Fibroblast of lung (primary cell): ENCODE measurements at regions not wholly inside any gene's neighbourhood (a gene's known extent, or its start where the extent isn't known, plus 50 kb on each side); places are given as distances from the start of the nearest gene placed in this dataset.

Experiments
- DNase-seq, 2 donors: peaks; one replicate each; pipeline versions ENCODE4 v3.0.0 to v3.0.0-alpha.2; 2010; ENCODE audit warnings: low read depth in 2 of 2
- H2AFZ ChIP-seq: 2 replicates; pipeline ENCODE4 v1.5.1; 2012; ENCODE audit warnings: low read length, control low read depth, inconsistent platforms
- H3K27ac ChIP-seq: 2 replicates; pipeline ENCODE4 v1.5.1; 2011; ENCODE audit warnings: low read length, control low read depth; ENCODE audit not compliant: insufficient read depth
- H3K27me3 ChIP-seq: 2 replicates; pipeline ENCODE4 v1.5.1; 2011; ENCODE audit warnings: mild to moderate bottlenecking, low read length; ENCODE audit not compliant: control insufficient read depth, insufficient read depth
- H3K36me3 ChIP-seq: 2 replicates; pipeline ENCODE4 v1.5.1; 2011; ENCODE audit warnings: low read length; ENCODE audit not compliant: control insufficient read depth, insufficient read depth
- H3K4me1 ChIP-seq: 2 replicates; pipeline ENCODE4 v1.5.1; 2011; ENCODE audit warnings: low read length; ENCODE audit not compliant: control insufficient read depth, insufficient read depth; ENCODE audit errors: extremely low read depth
- H3K4me2 ChIP-seq: 2 replicates; pipeline ENCODE4 v1.5.1; 2011; ENCODE audit warnings: low read length, control low read depth; ENCODE audit not compliant: insufficient read depth; ENCODE audit errors: extremely low read depth
- H3K4me3 ChIP-seq, 4 experiments: fragments of 200-600 bp in 1 of 4; sonication (generic) in 1 of 4; replicated peaks in 1 of 4; 2 replicates each; pipeline ENCODE4 v1.5.1; 2011 to 2016; ENCODE audit warnings: low read length in 4 of 4, low read depth in 3 of 4, mild to moderate bottlenecking in 3 of 4, control low read depth in 2 of 4, inconsistent platforms in 1 of 4, mixed read lengths in 1 of 4; ENCODE audit not compliant: insufficient read depth in 1 of 4; ENCODE audit errors: control extremely low read depth in 1 of 4
- H3K79me2 ChIP-seq: 2 replicates; pipeline ENCODE4 v1.5.1; 2012; ENCODE audit warnings: mild to moderate bottlenecking, low read length, inconsistent platforms; ENCODE audit not compliant: control insufficient read depth, insufficient read depth
- H3K9ac ChIP-seq: 2 replicates; pipeline ENCODE4 v1.5.1; 2011; ENCODE audit warnings: mild to moderate bottlenecking, low read length, control low read depth; ENCODE audit not compliant: insufficient read depth
- H3K9me3 ChIP-seq: 2 replicates; pipeline ENCODE4 v1.5.1; 2012; ENCODE audit warnings: low read depth, low read length; ENCODE audit not compliant: control insufficient read depth, insufficient read depth
- H4K20me1 ChIP-seq: 2 replicates; pipeline ENCODE4 v1.5.1; 2011; ENCODE audit warnings: low read length; ENCODE audit not compliant: control insufficient read depth, insufficient read depth; ENCODE audit errors: extremely low read depth
- EZH2 ChIP-seq: IDR thresholded peaks from 2 replicates; pipeline ENCODE4 v1.5.1; 2012; ENCODE audit warnings: low read length, control low read depth, mild to moderate bottlenecking; ENCODE audit errors: missing control alignments
- TF ChIP-seq, protein P1 (sequence below), 2 donors: IDR thresholded peaks in 1 of 2; conservative IDR thresholded peaks in 1 of 2; 1 replicate in 1 of 2; 2 replicates in 1 of 2; pipeline ENCODE4 v1.5.1; 2011 to 2012; ENCODE audit warnings: low read length in 2 of 2, control low read depth in 1 of 2, inconsistent platforms in 1 of 2, low read depth in 1 of 2, mild to moderate bottlenecking in 1 of 2

- Histone ChIP-seq H3K9ac (no peak overlapping the region), H3K79me2 (no peaks in the 10 kb centered on the region), H3K27ac (no peak overlapping the region), H3K27me3 (no peaks in the 10 kb centered on the region), H2AFZ (no peak overlapping the region), H4K20me1 (no peaks in the 10 kb centered on the region), H3K4me3 (peak overlapping the region in 1 of 4 experiments; percentile 4), H3K36me3 (no peaks in the 10 kb centered on the region), H3K9me3 (no peaks in the 10 kb centered on the region), H3K4me2 (no peak overlapping the region), H3K4me1 (no peaks in the 10 kb centered on the region)
- peak; percentile 62 for DNase-seq
- TF ChIP-seq, protein P1, sequence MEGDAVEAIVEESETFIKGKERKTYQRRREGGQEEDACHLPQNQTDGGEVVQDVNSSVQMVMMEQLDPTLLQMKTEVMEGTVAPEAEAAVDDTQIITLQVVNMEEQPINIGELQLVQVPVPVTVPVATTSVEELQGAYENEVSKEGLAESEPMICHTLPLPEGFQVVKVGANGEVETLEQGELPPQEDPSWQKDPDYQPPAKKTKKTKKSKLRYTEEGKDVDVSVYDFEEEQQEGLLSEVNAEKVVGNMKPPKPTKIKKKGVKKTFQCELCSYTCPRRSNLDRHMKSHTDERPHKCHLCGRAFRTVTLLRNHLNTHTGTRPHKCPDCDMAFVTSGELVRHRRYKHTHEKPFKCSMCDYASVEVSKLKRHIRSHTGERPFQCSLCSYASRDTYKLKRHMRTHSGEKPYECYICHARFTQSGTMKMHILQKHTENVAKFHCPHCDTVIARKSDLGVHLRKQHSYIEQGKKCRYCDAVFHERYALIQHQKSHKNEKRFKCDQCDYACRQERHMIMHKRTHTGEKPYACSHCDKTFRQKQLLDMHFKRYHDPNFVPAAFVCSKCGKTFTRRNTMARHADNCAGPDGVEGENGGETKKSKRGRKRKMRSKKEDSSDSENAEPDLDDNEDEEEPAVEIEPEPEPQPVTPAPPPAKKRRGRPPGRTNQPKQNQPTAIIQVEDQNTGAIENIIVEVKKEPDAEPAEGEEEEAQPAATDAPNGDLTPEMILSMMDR (conservative IDR thresholded peaks at IDR 0.05 in 1 of 2, IDR thresholded peaks at IDR 0.05 in 1 of 2; ENCODE audit: low read depth in 1 of 2, low read length in 2 of 2), result no peak
- TF ChIP-seq EZH2, result no peak
Observed at GRCh38 chr6:219641-220198, 72.6 kb upstream of the DUSP22 start.

DNA sequence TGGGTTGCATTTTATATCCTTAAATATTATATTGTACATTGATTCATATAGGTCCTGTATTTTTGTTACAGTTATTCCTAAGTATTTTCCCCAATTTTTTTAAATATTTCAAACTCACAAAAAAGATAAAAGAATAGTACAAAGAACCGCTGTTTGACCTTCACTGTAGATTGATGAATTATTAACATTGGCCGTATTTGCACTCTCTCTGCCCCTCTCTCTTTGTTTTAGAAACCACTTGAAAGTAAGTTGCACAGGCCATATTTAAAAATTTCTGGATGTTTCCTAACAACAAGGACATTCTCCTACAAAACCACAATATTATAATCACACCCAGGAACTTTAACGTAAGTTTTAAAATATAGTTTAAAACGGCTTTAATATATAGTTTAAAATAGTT lies 72.0 kb upstream of the DUSP22 start:
- no peaks in the 10 kb centered on the region for H3K4me1 ChIP-seq
- H3K79me2 ChIP-seq, result no peaks in the 10 kb centered on the region
- no peak overlapping the region for H2AFZ ChIP-seq
- H3K4me2 ChIP-seq, result no peak overlapping the region
- H3K9me3 ChIP-seq, result no peaks in the 10 kb centered on the region
- H3K27ac ChIP-seq, result no peak overlapping the region
- H4K20me1 ChIP-seq, result no peaks in the 10 kb centered on the region
- no peak overlapping the region for H3K9ac ChIP-seq
- TF ChIP-seq EZH2, result no peak
- TF ChIP-seq, protein P1 (conservative IDR thresholded peaks at IDR 0.05 in 1 of 2, IDR thresholded peaks at IDR 0.05 in 1 of 2; ENCODE audit: low read depth in 1 of 2, low read length in 2 of 2), result no peak
- no peaks in the 10 kb centered on the region for H3K27me3 ChIP-seq
- H3K36me3 ChIP-seq, result no peaks in the 10 kb centered on the region
- DNase-seq, result no peak
- no peak overlapping the region for H3K4me3 ChIP-seq

GRCh38 chr6:220721-221475 lies 71.4 kb upstream of the DUSP22 start:
- DNase-seq, result peak; percentile 35 to 38
- Histone ChIP-seq H3K4me1 (no peaks in the 10 kb centered on the region), H2AFZ (no peak overlapping the region), H3K4me3 (no peak overlapping the region), H3K9ac (no peak overlapping the region), H3K4me2 (no peak overlapping the region), H3K36me3 (no peaks in the 10 kb centered on the region), H3K27me3 (no peaks in the 10 kb centered on the region), H3K27ac (no peak overlapping the region), H3K79me2 (no peaks in the 10 kb centered on the region), H4K20me1 (no peaks in the 10 kb centered on the region), H3K9me3 (no peaks in the 10 kb centered on the region)
- no peak for TF ChIP-seq EZH2
- TF ChIP-seq, protein P1 (conservative IDR thresholded peaks at IDR 0.05 in 1 of 2, IDR thresholded peaks at IDR 0.05 in 1 of 2; ENCODE audit: low read depth in 1 of 2, low read length in 2 of 2), result no peak
